ENCODE measurements at regions not wholly inside any gene's neighbourhood (a gene's known extent, or its start where the extent isn't known, plus 50 kb on each side); places are given as distances from the start of the nearest gene placed in this dataset.

DNA sequence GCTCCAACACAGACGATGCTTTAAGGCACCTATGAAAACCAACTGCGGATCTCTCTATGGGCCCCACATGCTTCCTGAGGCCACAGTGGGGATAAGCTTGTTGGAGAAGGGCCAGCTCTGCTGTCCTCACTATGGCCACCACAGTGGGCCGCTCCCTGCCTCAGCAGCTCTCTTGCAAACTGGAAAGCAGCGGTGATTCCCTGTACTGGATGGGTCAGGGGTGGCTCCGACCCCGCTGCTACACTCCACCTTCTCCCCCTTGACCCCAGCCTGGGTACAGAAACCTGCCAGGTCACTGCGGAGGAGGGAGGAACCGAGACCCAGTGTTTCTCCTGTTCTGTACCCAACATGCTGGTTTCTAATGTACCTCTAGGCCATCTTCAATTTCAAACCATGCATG lies 403.9 kb downstream of the CTTN start:
- no peak overlapping the region for H3K4me3 Mint-ChIP-seq

DNA sequence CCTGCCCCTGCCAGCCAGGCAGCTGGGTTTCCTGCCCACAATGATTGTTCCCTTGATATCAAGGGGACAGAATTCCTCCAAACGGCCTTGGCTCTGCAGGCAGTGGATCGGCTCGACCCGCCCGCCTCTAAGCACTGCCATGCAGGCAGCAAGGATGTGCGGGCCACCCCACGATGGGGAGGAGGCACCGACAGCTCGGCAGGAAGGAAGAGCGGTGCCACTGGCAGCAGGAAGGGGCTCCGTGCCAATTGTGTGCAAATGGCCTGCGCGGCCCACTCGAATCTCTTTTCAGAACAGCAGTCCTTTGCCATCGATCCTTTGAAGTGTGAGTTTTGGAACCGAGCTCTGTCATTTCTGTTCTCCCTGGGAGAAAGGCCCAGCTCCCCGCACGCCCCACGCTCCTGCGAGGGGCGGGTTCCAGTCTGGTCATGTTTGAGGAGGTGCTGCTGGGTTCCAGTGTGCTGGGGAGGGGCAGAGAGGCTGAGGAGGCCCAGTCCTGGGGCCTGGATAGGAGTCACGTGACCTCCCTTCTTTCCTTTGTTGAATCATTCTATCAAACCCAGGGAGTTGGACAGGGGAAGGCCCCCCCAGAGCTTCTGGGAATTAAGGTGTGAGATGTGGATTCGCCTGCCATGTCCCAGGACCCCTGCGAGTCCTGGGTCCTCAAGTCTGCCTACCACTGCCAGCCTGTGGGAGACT lies 406.0 kb downstream of the CTTN start:
- no peak for DNase-seq
- peaks cover 2% of the 10 kb centered on the region for H3K27me3 Mint-ChIP-seq
- H3K4me3 Mint-ChIP-seq = no peak overlapping the region
- no peak for ATAC-seq (ENCODE audit: low read depth)
- no peaks in the 10 kb centered on the region for H3K4me1 Mint-ChIP-seq
- no peaks in the 10 kb centered on the region for H3K9me3 Mint-ChIP-seq
- H3K27ac Mint-ChIP-seq = no peak overlapping the region
- no peaks in the 10 kb centered on the region for H3K36me3 Mint-ChIP-seq
- POLR2A ChIA-PET = no interaction called here

More for the DNA sequence above, 403.9 kb downstream of the CTTN start:
- Mint-ChIP-seq H3K9me3 (no peaks in the 10 kb centered on the region), H3K36me3 (no peaks in the 10 kb centered on the region), H3K27ac (no peak overlapping the region), H3K27me3 (peaks cover 2% of the 10 kb centered on the region), H3K4me1 (no peaks in the 10 kb centered on the region)
- DNase-seq (no peak), ATAC-seq (ENCODE audit: low read depth) (no peak)
- POLR2A ChIA-PET = no interaction called here

DNA sequence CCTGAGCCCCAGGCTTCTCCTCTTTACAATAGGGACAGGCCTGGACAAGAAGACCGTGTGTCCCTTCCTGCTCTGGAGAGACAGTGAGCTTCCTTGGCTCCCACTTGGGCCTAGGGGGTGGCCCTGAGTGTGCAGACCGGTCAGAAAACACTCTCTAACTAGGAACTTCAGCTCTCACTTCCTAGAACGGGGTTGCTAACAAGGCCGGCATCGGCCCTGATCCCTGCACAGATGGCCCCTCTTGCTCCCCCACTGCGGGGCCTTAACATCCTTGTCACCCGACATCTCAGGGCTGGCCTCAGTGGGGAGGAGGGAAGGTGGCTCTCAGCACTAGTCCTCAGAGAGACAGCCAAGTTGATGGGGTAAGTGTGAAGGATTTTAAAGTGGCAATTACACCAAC lies 406.9 kb downstream of the CTTN start:
- peaks cover 2% of the 10 kb centered on the region for H3K27me3 Mint-ChIP-seq

DNA sequence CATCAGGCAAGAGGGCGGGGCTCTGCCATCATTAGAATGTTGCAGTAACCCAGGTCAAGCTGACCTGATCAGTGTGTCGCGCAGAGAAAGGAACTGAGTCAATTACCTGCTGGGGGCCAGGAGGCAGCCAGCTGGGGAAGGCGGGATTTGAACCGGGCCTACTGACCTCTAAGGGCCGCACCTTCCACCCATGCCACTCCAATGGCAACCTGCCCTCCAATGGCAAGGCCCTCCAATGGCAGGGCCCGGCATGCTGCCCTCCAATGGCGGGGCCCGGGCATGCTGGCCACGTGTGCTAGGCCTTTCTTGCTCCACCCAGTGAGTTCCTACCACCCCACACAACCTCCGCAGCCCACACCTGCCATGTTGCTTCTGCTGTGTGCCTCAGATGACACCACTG lies 407.6 kb downstream of the CTTN start:
- POLR2A ChIA-PET = no interaction called here
- Mint-ChIP-seq H3K27ac (no peak overlapping the region), H3K9me3 (no peaks in the 10 kb centered on the region), H3K36me3 (no peaks in the 10 kb centered on the region), H3K4me3 (no peak overlapping the region), H3K4me1 (no peaks in the 10 kb centered on the region), H3K27me3 (peaks cover 2% of the 10 kb centered on the region)
- no peak for ATAC-seq (ENCODE audit: low read depth)
- no peak for DNase-seq

More for the DNA sequence above, 406.9 kb downstream of the CTTN start:
- DNase-seq (no peak), ATAC-seq (ENCODE audit: low read depth) (no peak)
- POLR2A ChIA-PET = no interaction called here
- H3K4me1 Mint-ChIP-seq = no peaks in the 10 kb centered on the region
- H3K9me3 Mint-ChIP-seq = no peaks in the 10 kb centered on the region
- H3K36me3 Mint-ChIP-seq = no peaks in the 10 kb centered on the region
- H3K27ac Mint-ChIP-seq = no peak overlapping the region
- no peak overlapping the region for H3K4me3 Mint-ChIP-seq

DNA sequence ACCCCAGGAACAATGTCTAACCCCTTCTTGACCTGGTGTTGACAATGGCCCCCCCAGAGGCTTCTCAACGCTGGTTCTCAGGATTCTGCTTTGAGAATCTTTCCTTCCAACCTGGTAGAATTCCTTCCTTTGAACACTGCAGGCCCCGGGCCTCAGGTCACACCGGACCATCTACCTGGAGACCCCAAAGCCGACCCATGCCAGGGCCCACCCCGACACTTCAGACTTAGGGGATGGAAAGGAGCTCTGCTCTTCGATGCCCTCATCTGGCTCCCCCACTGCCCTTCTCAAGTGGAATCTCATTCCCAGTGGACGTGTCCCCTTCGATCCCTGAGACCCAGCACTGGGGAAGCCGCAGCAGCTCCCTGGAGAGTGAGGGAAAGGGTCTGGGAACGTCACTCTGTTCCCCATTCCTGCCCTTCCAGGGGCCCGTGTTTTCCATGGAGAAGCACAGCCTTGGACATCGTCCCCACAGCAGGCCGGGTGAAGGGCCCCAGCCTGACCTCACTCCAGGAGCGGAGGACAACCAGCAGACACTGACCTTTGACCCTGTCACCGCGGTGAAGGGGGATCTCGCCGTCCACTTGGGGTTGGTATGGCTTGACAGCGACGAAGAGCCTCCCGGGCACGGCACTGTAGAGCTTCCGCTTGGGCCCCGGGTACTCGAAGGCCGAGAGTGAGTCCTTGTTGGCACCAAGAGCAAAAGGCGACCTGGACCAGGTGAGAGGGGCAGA lies 408.3 kb downstream of the CTTN start:
- Mint-ChIP-seq H3K4me1 (no peaks in the 10 kb centered on the region), H3K9me3 (no peaks in the 10 kb centered on the region), H3K36me3 (no peaks in the 10 kb centered on the region), H3K4me3 (no peak overlapping the region), H3K27ac (no peak overlapping the region), H3K27me3 (peaks cover 2% of the 10 kb centered on the region)
- ATAC-seq (ENCODE audit: low read depth) = no peak
- POLR2A ChIA-PET = no interaction called here
- no peak for DNase-seq

DNA sequence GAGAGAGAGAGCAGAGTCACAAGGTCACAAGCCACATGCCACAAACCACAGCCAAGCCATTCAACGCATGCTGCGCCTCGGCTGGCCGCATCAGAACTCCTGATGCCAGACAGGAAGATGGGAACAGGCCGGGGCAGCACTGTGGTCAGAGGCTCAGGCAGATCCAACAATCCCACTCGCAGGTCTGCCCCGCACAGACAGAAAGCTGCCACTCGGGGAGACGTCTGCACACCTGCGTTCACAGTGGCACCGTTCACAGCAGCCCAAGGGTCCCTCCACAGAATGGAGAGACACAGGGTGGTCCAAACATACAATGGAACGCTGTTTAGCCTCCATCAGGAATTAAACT lies 408.8 kb downstream of the CTTN start:
- DNase-seq (no peak), ATAC-seq (ENCODE audit: low read depth) (no peak)
- Mint-ChIP-seq H3K27ac (no peak overlapping the region), H3K27me3 (peaks cover 2% of the 10 kb centered on the region), H3K36me3 (no peaks in the 10 kb centered on the region), H3K4me1 (no peaks in the 10 kb centered on the region), H3K9me3 (no peaks in the 10 kb centered on the region), H3K4me3 (no peak overlapping the region)
- POLR2A ChIA-PET = no interaction called here

DNA sequence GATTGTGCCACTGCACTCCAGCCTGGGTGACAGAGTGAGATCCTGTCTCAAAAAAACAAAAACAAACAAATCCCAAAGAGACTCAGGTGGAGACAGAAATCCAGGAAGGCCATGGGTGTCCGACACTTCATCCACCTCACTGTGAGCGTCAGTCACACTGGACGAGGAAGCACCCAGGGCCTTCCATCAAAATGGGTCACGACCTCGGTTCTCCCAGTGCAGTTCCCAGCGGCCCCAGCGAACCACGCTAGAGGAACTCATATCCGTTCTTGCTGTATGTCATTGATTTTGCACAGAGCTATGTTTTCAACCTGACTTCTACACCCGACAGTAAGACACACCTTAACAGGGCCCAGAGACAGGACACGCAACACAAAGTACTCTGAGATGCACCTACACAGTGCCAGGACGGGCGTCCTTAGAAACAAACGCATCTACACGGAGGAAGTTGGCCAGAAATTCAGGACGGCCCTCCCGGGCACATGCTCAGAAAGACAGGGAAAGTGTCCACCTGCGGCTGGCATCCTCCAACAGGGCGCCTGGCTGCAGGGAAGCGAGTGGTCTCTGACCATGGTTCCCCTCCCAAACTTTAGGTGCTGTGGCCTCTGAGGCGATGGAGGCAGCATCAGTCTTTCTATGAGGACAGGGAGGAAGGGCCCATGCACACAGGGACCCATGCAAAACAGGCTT lies 410.5 kb downstream of the CTTN start:
- H3K4me3 Mint-ChIP-seq = no peak overlapping the region
- no peak overlapping the region for H3K27ac Mint-ChIP-seq
- no peaks in the 10 kb centered on the region for H3K9me3 Mint-ChIP-seq
- H3K27me3 Mint-ChIP-seq = no peaks in the 10 kb centered on the region
- no peak for DNase-seq
- POLR2A ChIA-PET = no interaction called here
- no peaks in the 10 kb centered on the region for H3K36me3 Mint-ChIP-seq
- no peak for ATAC-seq (ENCODE audit: low read depth)
- no peaks in the 10 kb centered on the region for H3K4me1 Mint-ChIP-seq

DNA sequence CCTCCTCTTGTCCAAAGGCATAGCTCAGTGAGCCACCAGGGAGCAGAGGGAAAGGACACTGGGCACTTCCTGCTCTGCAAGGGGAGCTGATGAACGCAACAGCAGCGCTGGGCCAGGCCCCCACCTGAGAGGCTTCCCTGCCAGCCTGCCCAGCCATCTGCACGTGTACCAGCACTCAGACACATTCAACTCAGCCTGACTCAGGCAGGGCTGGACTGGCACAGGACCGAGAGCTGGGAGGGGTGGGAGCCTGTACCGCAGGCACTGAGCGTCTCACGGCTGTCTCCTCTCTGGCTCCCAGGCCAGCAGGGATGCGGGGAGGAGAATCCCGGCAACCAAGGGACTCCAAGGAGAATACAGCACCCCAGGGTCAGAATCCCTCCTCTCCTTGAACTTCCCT lies 411.8 kb downstream of the CTTN start:
- Mint-ChIP-seq H3K4me3 (no peak overlapping the region), H3K9me3 (no peaks in the 10 kb centered on the region), H3K27me3 (no peaks in the 10 kb centered on the region), H3K36me3 (no peaks in the 10 kb centered on the region), H3K27ac (no peak overlapping the region), H3K4me1 (no peaks in the 10 kb centered on the region)
- ATAC-seq (ENCODE audit: low read depth) = no peak
- DNase-seq = no peak
- POLR2A ChIA-PET = no interaction called here

DNA sequence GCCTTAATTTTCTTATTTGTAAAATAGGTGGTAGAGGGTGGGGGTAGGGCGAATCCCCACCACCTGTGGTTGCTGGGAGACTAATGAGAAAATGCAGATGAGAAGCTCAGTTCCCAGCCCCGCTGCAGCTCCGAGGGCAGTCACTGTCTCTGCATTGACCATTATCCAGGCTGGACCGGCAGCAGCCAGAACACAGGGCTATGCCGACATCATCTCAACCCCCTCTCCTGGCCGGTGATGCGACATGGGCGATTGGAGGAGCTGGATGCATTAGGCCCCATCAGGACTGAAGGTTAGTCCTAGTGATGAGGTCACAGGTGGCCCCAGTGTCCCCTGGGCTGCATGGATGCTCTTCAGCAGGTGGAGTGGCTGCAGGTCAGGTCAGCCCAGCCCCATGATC lies 412.4 kb downstream of the CTTN start:
- H3K9me3 Mint-ChIP-seq = no peaks in the 10 kb centered on the region
- no peaks in the 10 kb centered on the region for H3K4me1 Mint-ChIP-seq
- no peaks in the 10 kb centered on the region for H3K36me3 Mint-ChIP-seq
- POLR2A ChIA-PET = no interaction called here
- no peak overlapping the region for H3K4me3 Mint-ChIP-seq
- no peak overlapping the region for H3K27ac Mint-ChIP-seq
- ATAC-seq (ENCODE audit: low read depth) (no peak), DNase-seq (no peak)
- no peaks in the 10 kb centered on the region for H3K27me3 Mint-ChIP-seq

DNA sequence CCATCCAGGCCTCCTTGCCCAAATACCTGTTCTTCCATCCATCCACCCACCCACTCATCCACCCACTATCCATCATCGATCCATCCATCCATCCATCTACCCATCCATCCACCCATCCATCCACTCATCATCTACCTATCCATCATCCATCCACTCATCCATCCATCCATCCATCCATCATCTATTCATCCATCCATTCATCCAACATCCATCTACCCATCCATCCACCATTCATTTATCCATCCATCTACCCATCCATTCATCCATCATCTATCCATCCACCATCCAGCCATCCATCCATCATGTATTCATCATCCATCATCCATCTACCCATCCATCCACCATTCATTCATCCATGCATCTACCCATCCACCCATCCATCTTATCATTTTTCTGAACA lies 413.2 kb downstream of the CTTN start:
- Mint-ChIP-seq H3K4me1 (no peaks in the 10 kb centered on the region), H3K9me3 (no peaks in the 10 kb centered on the region), H3K4me3 (no peak overlapping the region), H3K27ac (no peak overlapping the region), H3K36me3 (no peaks in the 10 kb centered on the region), H3K27me3 (no peaks in the 10 kb centered on the region)
- ATAC-seq (ENCODE audit: low read depth) (no peak), DNase-seq (no peak)
- POLR2A ChIA-PET = no interaction called here

DNA sequence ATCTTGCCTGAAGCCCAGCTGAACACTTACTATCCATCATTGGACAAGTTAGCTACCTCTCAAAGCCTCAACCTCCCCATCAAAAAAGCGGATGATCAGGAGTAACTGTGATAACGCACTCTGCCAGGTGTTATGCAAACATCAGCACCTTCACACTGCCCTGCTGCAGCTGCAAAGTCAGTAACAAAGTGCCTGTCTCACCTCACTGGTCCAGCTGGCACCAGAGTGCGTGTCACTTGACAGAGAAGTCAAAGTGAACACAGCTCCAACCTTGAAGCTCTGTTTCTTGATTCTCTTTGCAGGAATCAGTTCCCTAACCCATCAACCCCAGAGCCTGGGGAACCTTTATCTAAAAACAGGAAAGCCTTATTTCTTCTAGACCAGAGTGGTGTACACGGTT lies 413.6 kb downstream of the CTTN start:
- no peak for DNase-seq
- no peak for ATAC-seq (ENCODE audit: low read depth)
- Mint-ChIP-seq H3K27me3 (no peaks in the 10 kb centered on the region), H3K36me3 (no peaks in the 10 kb centered on the region), H3K4me1 (no peaks in the 10 kb centered on the region), H3K4me3 (no peak overlapping the region), H3K27ac (no peak overlapping the region), H3K9me3 (no peaks in the 10 kb centered on the region)
- POLR2A ChIA-PET = no interaction called here

DNA sequence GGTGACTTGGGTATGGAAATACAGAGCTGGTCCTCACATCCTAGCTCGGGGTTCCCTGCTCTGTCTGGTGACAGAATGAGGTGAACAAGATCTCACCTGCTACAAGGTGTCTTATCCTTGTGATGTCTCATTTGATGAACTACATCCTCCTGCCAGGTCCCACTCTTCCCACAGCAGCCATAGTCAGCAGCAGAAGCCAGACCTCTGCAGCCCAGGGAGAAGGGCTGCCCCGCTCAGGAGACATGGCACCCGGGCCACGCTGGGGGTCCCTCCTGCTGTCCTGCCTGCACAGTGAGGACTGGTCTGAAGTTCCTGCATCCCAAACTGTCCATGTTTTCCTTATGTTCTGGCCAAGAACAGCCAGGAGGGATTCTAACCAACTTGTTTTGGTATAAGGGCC lies 414.1 kb downstream of the CTTN start:
- no peak overlapping the region for H3K4me3 Mint-ChIP-seq
- ATAC-seq (ENCODE audit: low read depth) (no peak), DNase-seq (no peak)
- H3K27ac Mint-ChIP-seq = no peak overlapping the region
- no peaks in the 10 kb centered on the region for H3K36me3 Mint-ChIP-seq
- no peaks in the 10 kb centered on the region for H3K9me3 Mint-ChIP-seq
- no peaks in the 10 kb centered on the region for H3K27me3 Mint-ChIP-seq
- H3K4me1 Mint-ChIP-seq = no peaks in the 10 kb centered on the region
- POLR2A ChIA-PET = no interaction called here

DNA sequence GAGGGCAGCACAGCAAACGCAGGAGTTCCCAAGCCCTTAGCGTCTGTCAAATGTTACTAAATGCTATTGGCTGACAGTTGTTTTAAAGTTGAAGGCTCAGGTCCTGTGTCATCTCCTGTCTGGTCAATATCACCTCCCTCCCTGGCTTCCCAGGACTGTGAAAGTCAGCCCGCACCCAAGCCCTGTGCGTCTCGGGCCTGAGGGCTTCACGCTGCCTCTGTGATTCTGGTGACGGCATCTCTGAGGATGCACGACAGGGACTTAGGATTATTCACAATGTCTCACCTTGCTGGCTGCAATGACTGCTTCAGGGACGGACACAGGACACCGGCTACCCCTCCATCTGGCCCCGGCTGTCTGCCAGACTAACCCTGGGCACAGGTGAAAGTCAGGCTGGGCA lies 415.3 kb downstream of the CTTN start:
- H3K4me3 Mint-ChIP-seq = no peak overlapping the region
- H3K36me3 Mint-ChIP-seq = no peaks in the 10 kb centered on the region

DNA sequence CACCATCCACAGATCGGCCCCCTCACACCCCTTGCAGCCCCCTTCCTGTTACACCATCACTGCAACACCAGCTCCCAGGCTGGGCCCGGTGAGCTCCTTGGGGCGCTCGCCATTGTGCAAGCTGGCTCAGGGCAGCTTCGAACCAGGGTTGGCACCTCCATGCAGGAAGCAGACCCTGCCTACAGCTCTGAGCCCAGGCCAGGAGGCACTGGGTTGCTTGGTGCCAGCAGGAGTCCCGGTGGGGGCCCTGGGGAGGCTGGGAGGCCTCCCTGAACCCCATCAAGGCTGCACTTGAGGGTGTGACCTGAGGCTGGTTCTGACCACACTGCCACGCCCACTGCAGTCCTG lies 417.1 kb downstream of the CTTN start:
- Mint-ChIP-seq H3K27ac (no peak overlapping the region), H3K4me3 (no peak overlapping the region), H3K9me3 (no peaks in the 10 kb centered on the region), H3K27me3 (no peaks in the 10 kb centered on the region), H3K4me1 (no peaks in the 10 kb centered on the region), H3K36me3 (no peaks in the 10 kb centered on the region)
- DNase-seq = no peak
- no peak for ATAC-seq (ENCODE audit: low read depth)
- POLR2A ChIA-PET = no interaction called here

More for the DNA sequence above, 415.3 kb downstream of the CTTN start:
- Mint-ChIP-seq H3K27ac (no peak overlapping the region), H3K4me1 (no peaks in the 10 kb centered on the region), H3K27me3 (no peaks in the 10 kb centered on the region), H3K9me3 (no peaks in the 10 kb centered on the region)
- no peak for ATAC-seq (ENCODE audit: low read depth)
- POLR2A ChIA-PET = no interaction called here
- no peak for DNase-seq

Data from activated naive CD8-positive, alpha-beta T cell treated with anti-CD3 and anti-CD28 coated beads, Interleukin-2, amount 10 ng/mL, durations not matched to agents 7 days and 5 days (primary cell).